HFF-Myc (cell line): ENCODE measurements at regions not wholly inside any gene's neighbourhood (a gene's known extent, or its start where the extent isn't known, plus 50 kb on each side); places are given as distances from the start of the nearest gene placed in this dataset.

Source experiments
- DNase-seq: peaks from one replicate; pipeline ENCODE4 v3.0.0-alpha.2; 2011; ENCODE audit warnings: low read depth; ENCODE audit errors: extremely low read depth
- H3K4me3 ChIP-seq: replicated peaks from 2 replicates; pipeline ENCODE4 v1.5.1; 2011; ENCODE audit warnings: low read depth, mild to moderate bottlenecking, control low read depth, low read length
- CTCF ChIP-seq: IDR thresholded peaks from 2 replicates; pipeline ENCODE4 v1.5.1; 2012; ENCODE audit warnings: mild to moderate bottlenecking, low read depth, low read length, control low read depth; ENCODE audit errors: missing control alignments

GRCh38 chr2:195124391-195125079, 532.5 kb upstream of the SLC39A10 start:
- TF ChIP-seq CTCF: no peak
- DNase-seq: no peak
- no peak overlapping the region for H3K4me3 ChIP-seq

- DNase-seq: no peak
- no peak for TF ChIP-seq CTCF
- no peak overlapping the region for H3K4me3 ChIP-seq
Observed at GRCh38 chr2:195122653-195123052, 534.4 kb upstream of the SLC39A10 start.

- TF ChIP-seq CTCF: no peak
- DNase-seq: no peak
- H3K4me3 ChIP-seq: no peak overlapping the region
Observed at GRCh38 chr2:195121341-195121740, 535.7 kb upstream of the SLC39A10 start.

- no peak for DNase-seq
- H3K4me3 ChIP-seq: no peak overlapping the region
- no peak for TF ChIP-seq CTCF
Observed at GRCh38 chr2:195119231-195119630, 537.8 kb upstream of the SLC39A10 start.

- no peak overlapping the region for H3K4me3 ChIP-seq
- DNase-seq: no peak
- TF ChIP-seq CTCF: no peak
Observed at GRCh38 chr2:195118276-195118675, 538.8 kb upstream of the SLC39A10 start.

- no peak for DNase-seq
- H3K4me3 ChIP-seq: no peak overlapping the region
- TF ChIP-seq CTCF: no peak
Observed at GRCh38 chr2:195117011-195117410, 540.0 kb upstream of the SLC39A10 start.

GRCh38 chr2:195115738-195116137, 541.3 kb upstream of the SLC39A10 start:
- no peak for TF ChIP-seq CTCF
- DNase-seq: no peak
- no peak overlapping the region for H3K4me3 ChIP-seq
